ENCODE measurements at regions not wholly inside any gene's neighbourhood (a gene's known extent, or its start where the extent isn't known, plus 50 kb on each side); places are given as distances from the start of the nearest gene placed in this dataset.
A peak's percentile ranks its signal among the peaks of the same experiment; 100 is the strongest.

DNA sequence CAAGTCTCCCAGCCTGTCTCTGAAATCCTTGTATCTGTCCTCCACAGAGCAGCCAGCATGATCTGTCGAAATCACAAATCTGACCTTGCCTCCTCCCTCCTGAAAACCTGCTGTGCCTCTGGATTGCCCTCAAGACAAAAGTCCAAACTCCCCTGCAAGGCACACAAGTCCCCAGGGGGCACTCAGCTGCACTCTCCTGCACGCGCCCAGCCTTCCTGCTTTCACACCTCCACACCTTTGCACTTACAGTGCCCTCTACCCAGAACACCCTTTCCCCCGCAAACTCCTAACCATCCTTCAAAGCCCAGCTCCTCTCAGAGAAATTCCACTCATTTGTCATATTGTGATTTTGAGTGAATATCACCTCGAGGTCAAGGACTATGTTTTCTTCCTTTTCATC, 83.4 kb upstream of the TOP1 start:
- H3K4me1 Mint-ChIP-seq (ENCODE audit: low read depth), result no peaks in the 10 kb centered on the region
- H3K27me3 Mint-ChIP-seq, result peaks cover 40% of the 10 kb centered on the region
- no peak overlapping the region for H3K4me3 Mint-ChIP-seq (ENCODE audit: low read depth)
- H3K36me3 Mint-ChIP-seq (ENCODE audit: insufficient read depth), result no peaks in the 10 kb centered on the region
- H3K9me3 Mint-ChIP-seq (ENCODE audit: low read depth), result no peaks in the 10 kb centered on the region
- no peak for DNase-seq (ENCODE audit: low spot score, unreplicated experiment)
- TF ChIP-seq, protein P1, sequence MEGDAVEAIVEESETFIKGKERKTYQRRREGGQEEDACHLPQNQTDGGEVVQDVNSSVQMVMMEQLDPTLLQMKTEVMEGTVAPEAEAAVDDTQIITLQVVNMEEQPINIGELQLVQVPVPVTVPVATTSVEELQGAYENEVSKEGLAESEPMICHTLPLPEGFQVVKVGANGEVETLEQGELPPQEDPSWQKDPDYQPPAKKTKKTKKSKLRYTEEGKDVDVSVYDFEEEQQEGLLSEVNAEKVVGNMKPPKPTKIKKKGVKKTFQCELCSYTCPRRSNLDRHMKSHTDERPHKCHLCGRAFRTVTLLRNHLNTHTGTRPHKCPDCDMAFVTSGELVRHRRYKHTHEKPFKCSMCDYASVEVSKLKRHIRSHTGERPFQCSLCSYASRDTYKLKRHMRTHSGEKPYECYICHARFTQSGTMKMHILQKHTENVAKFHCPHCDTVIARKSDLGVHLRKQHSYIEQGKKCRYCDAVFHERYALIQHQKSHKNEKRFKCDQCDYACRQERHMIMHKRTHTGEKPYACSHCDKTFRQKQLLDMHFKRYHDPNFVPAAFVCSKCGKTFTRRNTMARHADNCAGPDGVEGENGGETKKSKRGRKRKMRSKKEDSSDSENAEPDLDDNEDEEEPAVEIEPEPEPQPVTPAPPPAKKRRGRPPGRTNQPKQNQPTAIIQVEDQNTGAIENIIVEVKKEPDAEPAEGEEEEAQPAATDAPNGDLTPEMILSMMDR (IDR thresholded peaks at IDR 0.05; ENCODE audit: unreplicated experiment), result no peak
- peak overlapping the region; percentile 37 for H3K27ac Mint-ChIP-seq

DNA sequence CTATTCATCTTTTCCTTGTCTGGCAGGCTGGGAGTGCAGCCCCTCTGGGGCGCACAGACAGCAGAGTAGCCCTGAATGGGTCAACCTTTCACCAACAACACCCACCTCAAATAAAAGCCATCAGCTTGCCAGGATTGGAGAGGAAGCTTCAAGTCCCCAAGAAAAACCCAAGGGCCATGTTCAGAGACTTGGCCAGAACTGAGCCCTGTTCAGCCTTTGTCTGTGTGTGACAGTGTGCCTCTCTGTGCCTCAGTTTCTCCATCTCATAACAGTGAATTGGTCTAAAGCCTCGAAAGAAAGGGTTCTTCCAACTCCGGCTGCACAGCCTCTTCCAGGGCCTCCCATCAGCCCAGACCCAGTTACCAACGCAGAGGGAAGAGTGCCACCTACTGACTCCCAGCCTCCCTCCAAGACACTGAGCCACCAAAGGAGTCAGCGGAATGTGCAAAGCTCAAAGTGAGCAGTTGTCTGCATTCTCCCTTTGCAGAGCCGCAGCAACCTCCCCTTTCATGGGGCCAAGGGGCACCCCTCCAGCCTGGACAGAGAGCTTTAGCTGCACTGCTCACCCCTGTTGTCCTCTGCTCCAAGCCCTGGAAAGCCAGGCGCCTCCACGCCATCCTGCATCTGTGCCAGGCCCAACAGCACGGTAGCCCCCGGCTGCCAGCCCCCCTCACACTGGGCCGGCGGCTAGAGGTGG, 82.7 kb upstream of the TOP1 start:
- no peaks in the 10 kb centered on the region for H3K9me3 Mint-ChIP-seq (ENCODE audit: low read depth)
- no peaks in the 10 kb centered on the region for H3K36me3 Mint-ChIP-seq (ENCODE audit: insufficient read depth)
- H3K4me3 Mint-ChIP-seq (ENCODE audit: low read depth), result no peak overlapping the region
- H3K4me1 Mint-ChIP-seq (ENCODE audit: low read depth), result no peaks in the 10 kb centered on the region
- no peak overlapping the region for H3K27ac Mint-ChIP-seq
- TF ChIP-seq, protein P1 (IDR thresholded peaks at IDR 0.05; ENCODE audit: unreplicated experiment), result peak; percentile 72
- H3K27me3 Mint-ChIP-seq, result peaks cover 43% of the 10 kb centered on the region
- DNase-seq (ENCODE audit: low spot score, unreplicated experiment), result peak; percentile 31

DNA sequence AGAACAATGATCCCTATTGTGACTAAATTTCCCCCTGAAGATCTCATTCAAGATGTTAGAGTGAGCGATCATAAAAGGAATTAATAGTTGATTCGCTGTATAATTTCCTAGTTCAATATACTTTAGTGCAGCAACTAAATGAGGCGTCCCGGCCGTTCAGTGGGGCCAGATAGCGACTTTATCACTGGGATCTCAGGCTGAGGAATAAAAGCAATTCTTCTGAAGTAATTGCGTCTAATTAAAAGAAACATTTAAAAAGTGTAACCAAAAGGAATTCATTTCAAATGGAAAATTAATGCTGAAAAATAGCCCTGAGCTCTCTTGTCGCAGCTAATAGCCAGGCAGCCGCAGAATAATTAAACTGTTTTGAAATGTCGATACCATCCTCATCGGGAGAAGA, 82.2 kb upstream of the TOP1 start:
- Mint-ChIP-seq H3K27me3 (peaks cover 48% of the 10 kb centered on the region), H3K9me3 (ENCODE audit: low read depth) (no peaks in the 10 kb centered on the region), H3K4me1 (ENCODE audit: low read depth) (no peaks in the 10 kb centered on the region), H3K36me3 (ENCODE audit: insufficient read depth) (no peaks in the 10 kb centered on the region), H3K4me3 (ENCODE audit: low read depth) (no peak overlapping the region), H3K27ac (no peak overlapping the region)
- no peak for DNase-seq (ENCODE audit: low spot score, unreplicated experiment)
- TF ChIP-seq, protein P1 (IDR thresholded peaks at IDR 0.05; ENCODE audit: unreplicated experiment), result no peak

DNA sequence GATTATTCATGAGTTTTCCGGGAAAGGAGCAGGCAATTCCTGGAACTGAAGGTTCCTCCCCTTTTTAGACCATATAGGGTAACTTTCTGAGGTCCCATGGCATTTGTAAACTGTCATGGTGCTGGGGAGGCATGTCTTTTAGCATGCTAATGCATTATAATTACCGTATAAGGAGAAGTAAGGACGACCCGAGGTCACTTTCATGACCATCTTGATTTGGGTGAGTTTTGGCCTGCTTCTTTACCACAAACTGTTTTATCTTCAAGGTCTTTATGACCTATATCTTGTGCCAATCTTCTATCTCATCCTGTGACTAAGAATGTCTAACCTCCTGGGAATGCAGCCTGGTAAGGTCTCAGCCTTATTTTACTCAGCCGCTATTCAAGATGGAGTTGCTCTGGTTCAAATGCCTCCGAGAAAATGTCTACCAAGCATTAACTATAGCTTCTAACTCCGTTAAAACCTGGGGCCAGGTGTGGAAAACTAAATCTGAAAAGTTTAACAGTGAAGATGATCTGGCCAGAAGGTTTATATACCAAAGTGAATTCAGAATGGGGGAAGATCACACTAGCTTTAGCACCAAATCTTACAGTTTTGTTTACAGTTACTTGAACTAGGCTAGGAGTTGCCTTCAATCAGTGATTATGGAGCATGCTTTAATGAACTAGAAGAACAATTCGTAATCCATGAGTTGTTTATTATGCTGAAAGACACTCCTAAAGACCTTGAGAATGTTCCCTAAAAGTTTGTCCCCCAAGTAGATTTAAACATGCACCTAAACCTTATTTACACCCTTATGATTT, 80.0 kb upstream of the TOP1 start:
- no peak for DNase-seq (ENCODE audit: low spot score, unreplicated experiment)
- no peaks in the 10 kb centered on the region for H3K4me1 Mint-ChIP-seq (ENCODE audit: low read depth)
- TF ChIP-seq, protein P1 (IDR thresholded peaks at IDR 0.05; ENCODE audit: unreplicated experiment), result no peak
- no peak overlapping the region for H3K4me3 Mint-ChIP-seq (ENCODE audit: low read depth)
- peaks cover 59% of the 10 kb centered on the region for H3K27me3 Mint-ChIP-seq
- H3K9me3 Mint-ChIP-seq (ENCODE audit: low read depth), result no peaks in the 10 kb centered on the region
- H3K27ac Mint-ChIP-seq, result no peak overlapping the region
- H3K36me3 Mint-ChIP-seq (ENCODE audit: insufficient read depth), result no peaks in the 10 kb centered on the region

DNA sequence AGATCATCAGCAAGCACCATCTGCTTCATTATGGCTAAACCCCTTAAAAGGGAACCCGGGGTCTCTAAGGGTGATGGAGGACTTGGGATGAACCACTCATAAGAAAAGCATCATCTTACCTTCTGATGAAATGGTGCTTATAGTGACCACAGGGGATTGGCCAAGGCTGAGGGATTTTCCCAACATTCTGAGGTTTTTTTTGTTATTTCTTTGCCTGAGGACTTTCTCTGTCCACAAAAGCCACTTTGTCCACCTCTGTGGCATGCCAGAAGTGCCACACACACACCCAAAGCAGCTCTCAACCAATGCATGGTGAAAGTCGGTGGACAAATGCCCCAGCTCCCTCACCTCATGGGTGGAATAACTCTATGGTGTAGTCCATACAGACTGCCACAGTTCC, 79.3 kb upstream of the TOP1 start:
- Mint-ChIP-seq H3K27ac (no peak overlapping the region), H3K27me3 (peaks cover 59% of the 10 kb centered on the region), H3K36me3 (ENCODE audit: insufficient read depth) (no peaks in the 10 kb centered on the region), H3K4me1 (ENCODE audit: low read depth) (no peaks in the 10 kb centered on the region), H3K4me3 (ENCODE audit: low read depth) (no peak overlapping the region), H3K9me3 (ENCODE audit: low read depth) (no peaks in the 10 kb centered on the region)
- TF ChIP-seq, protein P1 (IDR thresholded peaks at IDR 0.05; ENCODE audit: unreplicated experiment), result no peak
- DNase-seq (ENCODE audit: low spot score, unreplicated experiment), result no peak
